Sigmoid colon (tissue), 4 donors: ENCODE measurements at regions not wholly inside any gene's neighbourhood (a gene's known extent, or its start where the extent isn't known, plus 50 kb on each side); places are given as distances from the start of the nearest gene placed in this dataset.

Experiments
- CTCF ChIP-seq, 4 experiments: fragments of 450-650 bp in 3 of 4; fragments of 200-600 bp in 1 of 4; IDR thresholded peaks; one replicate each; pipeline ENCODE4 v1.5.1; 2016 to 2019; ENCODE audit warnings: antibody characterized with exemption in 4 of 4, mild to moderate bottlenecking in 3 of 4, moderate library complexity in 2 of 4
- EP300 ChIP-seq, 4 donors: sonication (generic); formaldehyde crosslinking; IDR thresholded peaks; one replicate each; pipeline ENCODE4 v1.6.1; 2017; ENCODE audit warnings: antibody characterized with exemption in 4 of 4
- POLR2A ChIP-seq, 2 donors: fragments of 450-650 bp; IDR thresholded peaks; one replicate each; pipeline ENCODE4 v1.6.1; 2016; ENCODE audit warnings: antibody characterized with exemption in 2 of 2, mild to moderate bottlenecking in 2 of 2, moderate library complexity in 2 of 2
- POLR2AphosphoS5 ChIP-seq, 4 donors: sonication (generic); formaldehyde crosslinking; IDR thresholded peaks; one replicate each; pipeline ENCODE4 v1.6.1; 2017; ENCODE audit warnings: antibody characterized with exemption in 4 of 4

- TF ChIP-seq CTCF (IDR thresholded peaks at IDR 0.05) = no peak
- TF ChIP-seq POLR2AphosphoS5 (IDR thresholded peaks at IDR 0.05) = no peak
- TF ChIP-seq POLR2A (IDR thresholded peaks at IDR 0.05) = no peak
- no peak for TF ChIP-seq EP300 (IDR thresholded peaks at IDR 0.05)
Observed at GRCh38 chr12:25686351-25686750, 133.3 kb upstream of the LMNTD1 start.
